ENCODE measurements at regions not wholly inside any gene's neighbourhood (a gene's known extent, or its start where the extent isn't known, plus 50 kb on each side); places are given as distances from the start of the nearest gene placed in this dataset.
"Not testable (repeated sequence)": the region's sequence is repeated elsewhere in the genome, so short reads cannot be mapped to it uniquely, and the experiment has no call there.

- Histone ChIP-seq H3K79me2 (ENCODE audit: low read length) (no peaks in the 10 kb centered on the region), H3K27me3 (ENCODE audit: low read length) (no peaks in the 10 kb centered on the region), H3K27ac (ENCODE audit: low read length) (no peak overlapping the region), H3K9me3 (ENCODE audit: low read length) (no peaks in the 10 kb centered on the region), H3K36me3 (ENCODE audit: insufficient read depth, low read length) (no peaks in the 10 kb centered on the region), H3K4me2 (ENCODE audit: low read depth, low read length, poor library complexity, severe bottlenecking) (no peak overlapping the region), H4K20me1 (ENCODE audit: insufficient read depth, low read depth, low read length) (no peaks in the 10 kb centered on the region), H3K9me2 (replicated peaks; ENCODE audit: insufficient read depth, low read length) (no peaks in the 10 kb centered on the region), H3K9ac (ENCODE audit: low read length) (no peak overlapping the region), H3K4me3 (ENCODE audit: low read length) (no peak overlapping the region), H2AFZ (ENCODE audit: low read length) (no peak overlapping the region), H3K4me1 (ENCODE audit: low read length) (no peaks in the 10 kb centered on the region)
- DNase-seq: no peak
Measured at GRCh38 chr1:118486199-118486598, 301.2 kb upstream of the SPAG17 start.

- Histone ChIP-seq H3K27me3 (ENCODE audit: low read length) (no peaks in the 10 kb centered on the region), H3K79me2 (ENCODE audit: low read length) (no peaks in the 10 kb centered on the region), H3K27ac (ENCODE audit: low read length) (no peak overlapping the region), H3K36me3 (ENCODE audit: insufficient read depth, low read length) (no peaks in the 10 kb centered on the region), H4K20me1 (ENCODE audit: insufficient read depth, low read depth, low read length) (no peaks in the 10 kb centered on the region), H3K9ac (ENCODE audit: low read length) (no peak overlapping the region), H3K9me2 (replicated peaks; ENCODE audit: insufficient read depth, low read length) (no peaks in the 10 kb centered on the region), H2AFZ (ENCODE audit: low read length) (no peak overlapping the region), H3K4me1 (ENCODE audit: low read length) (no peaks in the 10 kb centered on the region), H3K4me2 (ENCODE audit: low read depth, low read length, poor library complexity, severe bottlenecking) (no peak overlapping the region), H3K4me3 (ENCODE audit: low read length) (no peak overlapping the region), H3K9me3 (ENCODE audit: low read length) (no peaks in the 10 kb centered on the region)
- no peak for DNase-seq
Measured at GRCh38 chr1:118485757-118486156, 300.7 kb upstream of the SPAG17 start.

GRCh38 chr1:118484893-118485292 is 299.9 kb upstream of the SPAG17 start:
- no peaks in the 10 kb centered on the region for H3K27me3 ChIP-seq (ENCODE audit: low read length)
- H3K36me3 ChIP-seq (ENCODE audit: insufficient read depth, low read length): no peaks in the 10 kb centered on the region
- no peaks in the 10 kb centered on the region for H3K9me3 ChIP-seq (ENCODE audit: low read length)
- H4K20me1 ChIP-seq (ENCODE audit: insufficient read depth, low read depth, low read length): no peaks in the 10 kb centered on the region
- H3K9ac ChIP-seq (ENCODE audit: low read length): no peak overlapping the region
- H3K9me2 ChIP-seq (replicated peaks; ENCODE audit: insufficient read depth, low read length): no peaks in the 10 kb centered on the region
- no peak overlapping the region for H3K4me2 ChIP-seq (ENCODE audit: low read depth, low read length, poor library complexity, severe bottlenecking)
- no peak for DNase-seq
- H3K4me3 ChIP-seq (ENCODE audit: low read length): no peak overlapping the region
- H2AFZ ChIP-seq (ENCODE audit: low read length): no peak overlapping the region
- H3K79me2 ChIP-seq (ENCODE audit: low read length): no peaks in the 10 kb centered on the region
- H3K4me1 ChIP-seq (ENCODE audit: low read length): no peaks in the 10 kb centered on the region
- H3K27ac ChIP-seq (ENCODE audit: low read length): no peak overlapping the region

GRCh38 chr1:118483245-118484006 is 298.4 kb upstream of the SPAG17 start:
- H4K20me1 ChIP-seq (ENCODE audit: insufficient read depth, low read depth, low read length): no peaks in the 10 kb centered on the region
- no peaks in the 10 kb centered on the region for H3K79me2 ChIP-seq (ENCODE audit: low read length)
- H3K36me3 ChIP-seq (ENCODE audit: insufficient read depth, low read length): no peaks in the 10 kb centered on the region
- H3K27ac ChIP-seq (ENCODE audit: low read length): no peak overlapping the region
- H3K9me2 ChIP-seq (replicated peaks; ENCODE audit: insufficient read depth, low read length): no peaks in the 10 kb centered on the region
- H3K27me3 ChIP-seq (ENCODE audit: low read length): no peaks in the 10 kb centered on the region
- no peak overlapping the region for H3K9ac ChIP-seq (ENCODE audit: low read length)
- H3K4me1 ChIP-seq (ENCODE audit: low read length): no peaks in the 10 kb centered on the region
- H3K9me3 ChIP-seq (ENCODE audit: low read length): peaks cover 3% of the 10 kb centered on the region; the same call in 1 of the 2 replicates
- no peak for DNase-seq
- H3K4me3 ChIP-seq (ENCODE audit: low read length): no peak overlapping the region
- no peak overlapping the region for H3K4me2 ChIP-seq (ENCODE audit: low read depth, low read length, poor library complexity, severe bottlenecking)
- H2AFZ ChIP-seq (ENCODE audit: low read length): no peak overlapping the region

- DNase-seq: no peak
- Histone ChIP-seq H3K27me3 (ENCODE audit: low read length) (no peaks in the 10 kb centered on the region), H4K20me1 (ENCODE audit: insufficient read depth, low read depth, low read length) (no peaks in the 10 kb centered on the region), H3K9me3 (ENCODE audit: low read length) (peaks cover 3% of the 10 kb centered on the region; the same call in 1 of the 2 replicates), H3K4me3 (ENCODE audit: low read length) (no peak overlapping the region), H3K79me2 (ENCODE audit: low read length) (no peaks in the 10 kb centered on the region), H3K4me2 (ENCODE audit: low read depth, low read length, poor library complexity, severe bottlenecking) (no peak overlapping the region), H3K27ac (ENCODE audit: low read length) (no peak overlapping the region), H3K4me1 (ENCODE audit: low read length) (no peaks in the 10 kb centered on the region), H3K36me3 (ENCODE audit: insufficient read depth, low read length) (no peaks in the 10 kb centered on the region), H2AFZ (ENCODE audit: low read length) (no peak overlapping the region), H3K9ac (ENCODE audit: low read length) (no peak overlapping the region), H3K9me2 (replicated peaks; ENCODE audit: insufficient read depth, low read length) (no peaks in the 10 kb centered on the region)
Measured at GRCh38 chr1:118481126-118481525, 296.1 kb upstream of the SPAG17 start.

GRCh38 chr1:118479351-118479750 is 294.3 kb upstream of the SPAG17 start:
- no peak overlapping the region for H3K4me2 ChIP-seq (ENCODE audit: low read depth, low read length, poor library complexity, severe bottlenecking)
- H3K27me3 ChIP-seq (ENCODE audit: low read length): no peaks in the 10 kb centered on the region
- H3K9me2 ChIP-seq (replicated peaks; ENCODE audit: insufficient read depth, low read length): no peaks in the 10 kb centered on the region
- H3K9ac ChIP-seq (ENCODE audit: low read length): no peak overlapping the region
- no peak overlapping the region for H3K4me3 ChIP-seq (ENCODE audit: low read length)
- no peak for DNase-seq
- no peak overlapping the region for H2AFZ ChIP-seq (ENCODE audit: low read length)
- no peaks in the 10 kb centered on the region for H3K79me2 ChIP-seq (ENCODE audit: low read length)
- no peak overlapping the region for H3K27ac ChIP-seq (ENCODE audit: low read length)
- H4K20me1 ChIP-seq (ENCODE audit: insufficient read depth, low read depth, low read length): no peaks in the 10 kb centered on the region
- no peaks in the 10 kb centered on the region for H3K4me1 ChIP-seq (ENCODE audit: low read length)
- H3K9me3 ChIP-seq (ENCODE audit: low read length): peaks cover 3% of the 10 kb centered on the region
- H3K36me3 ChIP-seq (ENCODE audit: insufficient read depth, low read length): no peaks in the 10 kb centered on the region

GRCh38 chr1:118473825-118474224 is 288.8 kb upstream of the SPAG17 start:
- no peaks in the 10 kb centered on the region for H4K20me1 ChIP-seq (ENCODE audit: insufficient read depth, low read depth, low read length)
- H3K4me2 ChIP-seq (ENCODE audit: low read depth, low read length, poor library complexity, severe bottlenecking): no peak overlapping the region
- no peaks in the 10 kb centered on the region for H3K27me3 ChIP-seq (ENCODE audit: low read length)
- peaks cover under 1% of the 10 kb centered on the region for H3K9me3 ChIP-seq (ENCODE audit: low read length)
- H3K9me2 ChIP-seq (replicated peaks; ENCODE audit: insufficient read depth, low read length): no peaks in the 10 kb centered on the region
- no peak for DNase-seq
- H3K4me3 ChIP-seq (ENCODE audit: low read length): no peak overlapping the region
- no peaks in the 10 kb centered on the region for H3K36me3 ChIP-seq (ENCODE audit: insufficient read depth, low read length)
- H3K27ac ChIP-seq (ENCODE audit: low read length): no peak overlapping the region
- H3K79me2 ChIP-seq (ENCODE audit: low read length): no peaks in the 10 kb centered on the region
- no peaks in the 10 kb centered on the region for H3K4me1 ChIP-seq (ENCODE audit: low read length)
- no peak overlapping the region for H3K9ac ChIP-seq (ENCODE audit: low read length)
- no peak overlapping the region for H2AFZ ChIP-seq (ENCODE audit: low read length)

- not testable (repeated sequence) for H3K36me3 ChIP-seq (ENCODE audit: insufficient read depth, low read length); H3K27ac ChIP-seq (ENCODE audit: low read length); H3K79me2 ChIP-seq (ENCODE audit: low read length); H3K27me3 ChIP-seq (ENCODE audit: low read length); H3K4me1 ChIP-seq (ENCODE audit: low read length); H3K4me2 ChIP-seq (ENCODE audit: low read depth, low read length, poor library complexity, severe bottlenecking); H3K4me3 ChIP-seq (ENCODE audit: low read length); H3K9me3 ChIP-seq (ENCODE audit: low read length); DNase-seq; H2AFZ ChIP-seq (ENCODE audit: low read length); H3K9me2 ChIP-seq (replicated peaks; ENCODE audit: insufficient read depth, low read length); H4K20me1 ChIP-seq (ENCODE audit: insufficient read depth, low read depth, low read length); H3K9ac ChIP-seq (ENCODE audit: low read length)
Measured at GRCh38 chr1:118464460-118464859, 279.4 kb upstream of the SPAG17 start.

Measured in Karpas-422 (cell line).